ENCODE measurements at regions not wholly inside any gene's neighbourhood (a gene's known extent, or its start where the extent isn't known, plus 50 kb on each side); places are given as distances from the start of the nearest gene placed in this dataset.

GRCh38 chr10:28841625-28842024 is 164.3 kb downstream of the BAMBI start (continued):
- TF ChIP-seq IRF1 (CRISPR knock-in tag; IDR thresholded peaks at IDR 0.05; ENCODE audit: borderline replicate concordance) = no peak
- no peak for TF ChIP-seq USF1 (CRISPR knock-in tag; IDR thresholded peaks at IDR 0.05)
- TF ChIP-seq ZNF274 (IDR thresholded peaks at IDR 0.05; ENCODE audit: borderline replicate concordance, low read depth, low read length) = no peak

DNA sequence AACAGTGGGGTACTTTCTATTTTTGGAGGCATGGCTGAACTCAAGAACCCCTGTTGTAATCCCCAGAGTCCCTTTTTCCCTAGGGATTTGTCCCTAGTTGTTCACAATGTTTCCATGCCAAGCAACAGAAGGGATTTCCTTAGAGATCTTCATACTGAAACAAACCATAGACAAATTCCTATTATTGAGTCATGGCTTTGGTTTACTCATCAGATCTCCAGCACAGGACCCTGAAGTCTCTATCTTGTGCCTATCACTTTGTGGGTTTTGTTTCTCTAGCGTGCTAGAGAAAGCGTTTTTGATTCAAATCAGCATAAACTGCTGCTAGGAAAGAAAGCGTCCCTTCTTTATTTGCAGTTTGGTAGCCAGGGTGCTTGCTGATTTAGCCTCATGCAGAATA is 165.0 kb downstream of the BAMBI start:
- Histone ChIP-seq H2AFZ (ENCODE audit: low read depth, low read length) (peak overlapping the region; percentile 5; the same call in 1 of the 2 replicates), H3K9me3 (replicated peaks; ENCODE audit: control insufficient read depth, insufficient read depth, low read depth, low read length) (peaks cover 18% of the 10 kb centered on the region), H3K36me3 (ENCODE audit: control insufficient read depth, insufficient read depth, low read length) (no peaks in the 10 kb centered on the region; the same call in 2 of the 3 replicates), H4K20me1 (replicated peaks; ENCODE audit: control insufficient read depth, insufficient read depth, low read length) (no peaks in the 10 kb centered on the region), H3K9ac (ENCODE audit: insufficient read depth in 1 of 2, low read depth in 2 of 2, low read length in 2 of 2) (no peak overlapping the region), H3K4me2 (ENCODE audit: insufficient read depth, low read length) (no peak overlapping the region), H3K27me3 (ENCODE audit: control insufficient read depth in 2 of 2, insufficient read depth in 2 of 2, low read length in 2 of 2) (no peaks in the 10 kb centered on the region), H3K79me2 (ENCODE audit: control insufficient read depth, insufficient read depth, low read length) (no peaks in the 10 kb centered on the region), H3K4me3 (no peak overlapping the region), H3K4me1 (replicated peaks in 1 of 2; ENCODE audit: control insufficient read depth in 2 of 2, insufficient read depth in 2 of 2, low read length in 2 of 2) (peaks cover 7 to 48% of the 10 kb centered on the region in 2 experiments), H3K9me1 (ENCODE audit: control insufficient read depth, insufficient read depth, low read length) (no peaks in the 10 kb centered on the region), H3K27ac (ENCODE audit: extremely low read depth, low read depth, low read length) (no peak overlapping the region)
- ChIA-PET CTCF (ENCODE audit: low intra/inter-chr PET ratio) (no interaction called here), POLR2A (no interaction called here)
- DNase-seq (ENCODE audit: extremely low read depth in 1 of 4, low spot score in 3 of 4) = no peak
- WGBS (ENCODE audit: insufficient coverage, low coverage, missing lambda C conversion rate) = 11% methylated on average over 3 of the region's 3 CpGs
- ATAC-seq = no peak
- FAIRE-seq = no peak
- in situ Hi-C loops (cut with MboI) (no loop called here), intact Hi-C loops (cut with micrococcal nuclease) (no loop called here)
- BruUV-seq (replicated peaks) = no TSS peak
- TF ChIP-seq ZNF830 (CRISPR knock-in tag; IDR thresholded peaks at IDR 0.05) (no peak), BHLHE40 (IDR thresholded peaks at IDR 0.05; ENCODE audit: low read length) (0 out of 2 replicates have a peak, but pooled peaks have one; percentile 16), JUND (IDR thresholded peaks at IDR 0.05; ENCODE audit: borderline replicate concordance, low read depth, low read length) (0 out of 2 replicates have a peak, but pooled peaks have one; percentile 31), JUND (tag; IDR thresholded peaks at IDR 0.05; ENCODE audit: borderline replicate concordance, low read depth, low read length) (peak; percentile 18; the same call in 1 of the 3 replicates), ZBTB26 (CRISPR knock-in tag; IDR thresholded peaks at IDR 0.05) (no peak), FOSL1 (tag; conservative IDR thresholded peaks at IDR 0.05) (peak; percentile 52), RCOR1 (IDR thresholded peaks at IDR 0.05; ENCODE audit: borderline replicate concordance in 1 of 2, low read depth in 2 of 2, low read length in 2 of 2) (0 out of 4 replicates have a peak, but pooled peaks of 1 of the 2 experiments have one; percentile 7), MED1 (CRISPR knock-in tag; IDR thresholded peaks at IDR 0.05; ENCODE audit: borderline replicate concordance) (no peak)
